Stimulated activated CD4-positive, alpha-beta T cell treated with anti-CD3 and anti-CD28 coated beads, Interleukin-15, amount 100 ng/mL, for 48 hours (primary cell): ENCODE measurements at regions not wholly inside any gene's neighbourhood (a gene's known extent, or its start where the extent isn't known, plus 50 kb on each side); places are given as distances from the start of the nearest gene placed in this dataset.

ENCODE experiments used
- DNase-seq, 2 donors: peaks; one replicate each; pipeline ENCODE4 v3.0.0-alpha.2; 2020; ENCODE audit warnings: low read depth in 2 of 2

DNA sequence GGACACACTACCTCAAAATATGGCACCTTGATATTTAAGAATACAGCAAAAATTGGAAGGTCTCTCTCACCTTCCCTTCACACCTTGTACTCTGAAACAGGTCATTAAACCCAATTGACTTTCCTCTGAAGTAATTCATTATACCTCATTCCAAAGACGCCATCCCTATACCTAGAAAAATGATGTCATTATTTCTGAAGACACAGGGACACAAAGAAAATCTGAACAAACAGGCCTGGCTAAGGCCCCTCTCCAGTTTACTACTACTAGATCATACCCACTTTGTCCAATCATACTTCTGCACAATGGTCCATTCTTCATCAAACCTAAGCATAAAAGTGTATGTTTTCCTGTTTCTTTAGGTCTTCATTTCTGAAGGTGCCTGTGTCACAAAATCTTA, 156.9 kb downstream of the RASSF9 start:
- no peak for DNase-seq

GRCh38 chr12:85680881-85681280, 155.3 kb downstream of the RASSF9 start:
- DNase-seq: no peak

- DNase-seq: no peak
These were observed 154.9 kb downstream of the RASSF9 start for GRCh38 chr12:85681333-85681732.

DNA sequence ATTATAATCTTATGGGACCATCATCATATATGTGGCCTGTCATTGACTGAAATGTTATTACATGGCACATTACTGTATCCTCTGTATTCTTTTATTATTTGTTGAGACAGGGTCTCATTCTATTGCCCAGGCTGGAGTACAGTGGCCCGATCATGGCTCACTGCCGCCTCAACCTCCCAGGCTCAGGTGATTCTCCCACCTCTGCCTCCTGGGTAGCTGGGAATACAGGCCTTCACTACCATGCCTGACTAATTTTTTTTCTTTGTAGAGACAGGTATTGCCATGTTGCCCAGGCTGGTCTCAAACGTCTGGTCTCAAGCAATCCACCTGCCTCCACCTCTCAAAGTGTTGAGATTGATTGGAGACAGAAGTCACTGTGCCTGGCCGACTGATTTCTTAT, 153.2 kb downstream of the RASSF9 start:
- no peak for DNase-seq

GRCh38 chr12:85688837-85689236, 147.4 kb downstream of the RASSF9 start:
- no peak for DNase-seq

DNA sequence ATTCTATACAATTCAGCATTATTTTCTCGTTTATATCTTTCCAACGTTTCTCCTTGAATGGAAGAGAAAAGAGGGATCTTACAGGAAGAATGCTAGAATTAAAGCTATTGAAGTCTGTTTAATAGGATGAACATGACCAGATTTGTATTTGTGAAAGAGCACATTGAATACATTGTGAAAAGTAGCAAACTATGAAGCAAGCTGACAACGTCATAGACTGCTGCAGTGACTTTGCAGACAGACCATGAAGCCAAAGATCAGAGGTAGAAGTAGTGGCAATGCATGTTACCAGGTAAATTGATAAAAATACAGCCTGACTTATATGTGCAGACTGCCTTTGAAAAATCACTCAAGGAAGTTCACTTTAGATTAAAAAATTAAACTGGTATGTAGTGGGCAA, 146.1 kb downstream of the RASSF9 start:
- no peak for DNase-seq

GRCh38 chr12:85693093-85693665, 143.0 kb downstream of the RASSF9 start:
- DNase-seq: no peak

- DNase-seq: no peak
These were observed 141.0 kb downstream of the RASSF9 start for GRCh38 chr12:85695097-85695715.

- DNase-seq: no peak
These were observed 139.2 kb downstream of the RASSF9 start for GRCh38 chr12:85697003-85697402.

DNA sequence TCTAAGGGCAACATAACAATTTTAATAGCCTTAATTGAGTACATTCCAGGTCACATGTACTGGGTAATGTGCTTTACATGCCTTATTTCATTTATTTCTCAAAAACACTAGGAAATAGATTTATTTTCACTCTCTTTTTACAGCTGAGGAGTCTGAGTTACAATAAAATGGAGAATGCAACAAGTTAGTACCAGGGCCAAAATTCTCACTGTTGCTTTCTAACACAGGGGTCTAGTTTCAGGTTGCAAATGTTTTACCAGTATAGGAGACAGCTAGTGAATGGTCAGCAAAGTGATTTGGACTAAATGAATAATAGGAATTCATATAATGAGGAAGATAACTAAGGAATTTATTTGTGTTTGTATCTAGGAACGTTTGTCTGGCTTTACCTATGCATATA, 137.3 kb downstream of the RASSF9 start:
- DNase-seq: no peak

GRCh38 chr12:85708775-85709174, 127.4 kb downstream of the RASSF9 start:
- DNase-seq: no peak

GRCh38 chr12:85711735-85712390, 124.3 kb downstream of the RASSF9 start:
- DNase-seq: no peak

DNA sequence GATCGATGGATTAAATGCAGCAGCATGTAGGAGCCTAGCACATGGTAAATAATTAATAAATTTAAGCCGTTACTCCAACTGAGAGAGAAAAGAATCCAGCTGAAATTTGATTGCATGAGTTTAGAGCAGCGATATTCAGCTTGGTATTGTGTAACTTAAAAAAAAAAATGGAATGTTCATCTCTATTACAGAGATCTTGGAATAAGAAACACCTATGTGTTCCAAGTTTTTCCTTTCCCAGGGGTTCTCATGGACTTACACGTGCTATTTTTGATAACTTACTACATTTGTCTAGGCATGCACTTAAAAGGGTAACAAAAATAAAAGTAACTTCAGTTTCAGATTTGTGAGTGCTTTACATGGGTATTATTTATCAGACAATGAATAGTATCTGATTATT, 122.8 kb downstream of the RASSF9 start:
- DNase-seq: no peak

DNA sequence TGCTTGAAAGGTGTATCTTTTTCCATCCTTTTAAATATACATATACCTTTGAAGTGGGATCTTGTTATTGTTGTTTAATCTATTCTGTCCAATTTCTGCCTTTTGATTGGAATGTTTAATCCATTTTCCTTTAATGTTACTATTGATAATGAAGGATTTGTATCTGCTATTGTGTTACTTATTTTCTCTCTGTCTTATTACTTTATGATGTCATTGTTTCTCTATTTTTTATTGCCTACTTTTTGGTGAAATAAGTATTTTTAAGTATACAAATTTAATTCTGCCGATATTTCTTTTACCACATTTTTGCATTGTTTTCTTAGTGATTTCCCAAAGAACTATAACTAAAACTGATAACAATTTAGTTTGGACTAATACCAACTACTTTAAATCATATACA, 121.8 kb downstream of the RASSF9 start:
- no peak for DNase-seq

GRCh38 chr12:85720308-85721033, 115.7 kb downstream of the RASSF9 start:
- no peak for DNase-seq

- DNase-seq: no peak
These were observed 110.2 kb downstream of the RASSF9 start for GRCh38 chr12:85725991-85726390.

GRCh38 chr12:85733221-85733840, 102.9 kb downstream of the RASSF9 start:
- DNase-seq: no peak

DNA sequence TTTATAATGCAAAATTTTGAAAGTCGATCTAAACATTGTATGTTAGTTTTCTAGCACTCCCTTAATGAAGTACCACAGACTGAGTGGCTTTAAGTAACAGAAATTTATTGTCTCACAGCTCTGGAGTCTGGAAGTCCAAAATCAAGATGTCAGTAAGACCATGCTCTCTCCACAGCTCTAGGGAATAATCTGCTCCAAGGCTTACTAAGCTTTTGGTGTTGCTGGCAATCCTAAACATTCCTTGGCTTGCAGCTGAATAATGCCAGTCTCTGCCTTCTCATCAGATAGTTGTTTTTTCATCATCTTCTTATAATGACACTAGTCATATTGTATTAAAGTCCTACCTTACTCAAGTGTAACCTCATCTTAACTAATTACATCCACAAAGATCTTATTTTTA, 102.2 kb downstream of the RASSF9 start:
- DNase-seq: no peak

DNA sequence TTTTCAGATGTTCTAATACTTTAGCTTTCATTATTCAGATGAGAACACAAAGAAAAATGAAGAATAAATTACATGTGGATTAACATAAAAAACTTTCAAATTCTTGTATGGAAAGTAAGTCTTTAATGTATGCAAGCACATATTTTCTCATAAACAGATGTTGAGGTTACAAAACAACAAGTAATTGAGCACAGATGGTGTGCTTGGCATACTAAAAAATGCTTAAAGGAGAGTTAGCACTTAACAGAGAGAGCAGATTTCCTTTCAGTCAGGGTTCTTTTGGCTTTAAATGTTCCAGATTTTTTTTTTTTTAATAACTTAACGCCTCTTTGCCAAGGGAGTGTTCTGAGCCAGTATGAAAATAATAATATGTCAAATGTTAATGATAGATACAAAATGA, 96.0 kb downstream of the RASSF9 start:
- no peak for DNase-seq

GRCh38 chr12:85741046-85741445, 95.2 kb downstream of the RASSF9 start:
- no peak for DNase-seq

GRCh38 chr12:85747941-85748495, 88.2 kb downstream of the RASSF9 start:
- DNase-seq: no peak
